ENCODE measurements at regions not wholly inside any gene's neighbourhood (a gene's known extent, or its start where the extent isn't known, plus 50 kb on each side); places are given as distances from the start of the nearest gene placed in this dataset.
"Not testable (repeated sequence)": the region's sequence is repeated elsewhere in the genome, so short reads cannot be mapped to it uniquely, and the experiment has no call there.

- DNase-seq, result no peak
- TF ChIP-seq POLR2A (IDR thresholded peaks at IDR 0.05; ENCODE audit: low read length), result no peak
- TF ChIP-seq GATA1 (IDR thresholded peaks at IDR 0.05; ENCODE audit: low read depth, low read length), result no peak
These were observed 149.9 kb upstream of the SCN7A start for GRCh38 chr2:166643980-166644379.

- not testable (repeated sequence) for DNase-seq
These were observed 147.5 kb upstream of the SCN7A start for GRCh38 chr2:166641516-166641915.

- no peak for TF ChIP-seq GATA1 (IDR thresholded peaks at IDR 0.05; ENCODE audit: low read depth, low read length)
- TF ChIP-seq POLR2A (IDR thresholded peaks at IDR 0.05; ENCODE audit: low read length), result no peak
- peak in 1 of 2 experiments; percentile 4 for DNase-seq
These were observed 143.0 kb upstream of the SCN7A start for GRCh38 chr2:166637051-166637450.

- DNase-seq, result no peak
- no peak for TF ChIP-seq POLR2A (IDR thresholded peaks at IDR 0.05; ENCODE audit: low read length)
- TF ChIP-seq GATA1 (IDR thresholded peaks at IDR 0.05; ENCODE audit: low read depth, low read length), result no peak
These were observed 140.7 kb upstream of the SCN7A start for GRCh38 chr2:166634706-166635105.

GRCh38 chr2:166632616-166633015, 138.6 kb upstream of the SCN7A start:
- DNase-seq, result no peak
- TF ChIP-seq POLR2A (IDR thresholded peaks at IDR 0.05; ENCODE audit: low read length), result no peak
- TF ChIP-seq GATA1 (IDR thresholded peaks at IDR 0.05; ENCODE audit: low read depth, low read length), result no peak

- DNase-seq, result peak in 1 of 2 experiments; percentile 1
- no peak for TF ChIP-seq POLR2A (IDR thresholded peaks at IDR 0.05; ENCODE audit: low read length)
- no peak for TF ChIP-seq GATA1 (IDR thresholded peaks at IDR 0.05; ENCODE audit: low read depth, low read length)
These were observed 134.6 kb upstream of the SCN7A start for GRCh38 chr2:166628478-166629136.

- DNase-seq, result no peak
- TF ChIP-seq POLR2A (IDR thresholded peaks at IDR 0.05; ENCODE audit: low read length), result no peak
- TF ChIP-seq GATA1 (IDR thresholded peaks at IDR 0.05; ENCODE audit: low read depth, low read length), result no peak
These were observed 133.8 kb upstream of the SCN7A start for GRCh38 chr2:166627893-166628292.

GRCh38 chr2:166625670-166626069, 131.6 kb upstream of the SCN7A start:
- DNase-seq, result no peak
- TF ChIP-seq POLR2A (IDR thresholded peaks at IDR 0.05; ENCODE audit: low read length) (no peak), GATA1 (IDR thresholded peaks at IDR 0.05; ENCODE audit: low read depth, low read length) (no peak)

GRCh38 chr2:166614503-166614902, 120.5 kb upstream of the SCN7A start:
- no peak for TF ChIP-seq GATA1 (IDR thresholded peaks at IDR 0.05; ENCODE audit: low read depth, low read length)
- TF ChIP-seq POLR2A (IDR thresholded peaks at IDR 0.05; ENCODE audit: low read length), result no peak
- no peak for DNase-seq

- TF ChIP-seq GATA1 (IDR thresholded peaks at IDR 0.05; ENCODE audit: low read depth, low read length), result no peak
- TF ChIP-seq POLR2A (IDR thresholded peaks at IDR 0.05; ENCODE audit: low read length), result no peak
- no peak for DNase-seq
These were observed 120.0 kb upstream of the SCN7A start for GRCh38 chr2:166614029-166614428.

- DNase-seq, result no peak
- no peak for TF ChIP-seq POLR2A (IDR thresholded peaks at IDR 0.05; ENCODE audit: low read length)
- TF ChIP-seq GATA1 (IDR thresholded peaks at IDR 0.05; ENCODE audit: low read depth, low read length), result no peak
These were observed 119.2 kb upstream of the SCN7A start for GRCh38 chr2:166613226-166613625.

- TF ChIP-seq GATA1 (IDR thresholded peaks at IDR 0.05; ENCODE audit: low read depth, low read length) (no peak), POLR2A (IDR thresholded peaks at IDR 0.05; ENCODE audit: low read length) (no peak)
These were observed 118.2 kb upstream of the SCN7A start for GRCh38 chr2:166612214-166612613.

GRCh38 chr2:166610913-166611305, 116.9 kb upstream of the SCN7A start:
- no peak for TF ChIP-seq GATA1 (IDR thresholded peaks at IDR 0.05; ENCODE audit: low read depth, low read length)
- TF ChIP-seq POLR2A (IDR thresholded peaks at IDR 0.05; ENCODE audit: low read length), result no peak
- DNase-seq, result no peak

More at GRCh38 chr2:166612214-166612613, 118.2 kb upstream of the SCN7A start:
- DNase-seq, result no peak

GRCh38 chr2:166610180-166610912, 116.3 kb upstream of the SCN7A start:
- DNase-seq, result no peak
- TF ChIP-seq POLR2A (IDR thresholded peaks at IDR 0.05; ENCODE audit: low read length), result no peak
- no peak for TF ChIP-seq GATA1 (IDR thresholded peaks at IDR 0.05; ENCODE audit: low read depth, low read length)
